HCT116 (cell line): ENCODE measurements at regions not wholly inside any gene's neighbourhood (a gene's known extent, or its start where the extent isn't known, plus 50 kb on each side); places are given as distances from the start of the nearest gene placed in this dataset.

Experiments used
- ATAC-seq: fragments of 200-7000 bp; cut with Tn5 transposase; 2 replicates; pipeline ENCODE4 v1.9.1; 2020; ENCODE audit warnings: mild to moderate bottlenecking, moderate library complexity
- BruUV-seq: library from RNA; stranded (reverse); fragments of 400-500 nt; replicated peaks from 2 replicates; lab custom pipeline; 2021; lab: Mats Ljungman, UMichigan
- CTCF ChIA-PET: fragments of 300-600 bp; sonication (Branson Sonifier 250); formaldehyde crosslinking; loops from one replicate; lab custom pipeline; 2021; ENCODE audit warnings: antibody characterized with exemption; lab: Charles Lee
- POLR2A ChIA-PET: fragments of 300-600, 350-600 bp; sonication (Branson Sonifier 250); formaldehyde crosslinking; loops from one replicate; lab custom pipeline; 2021; ENCODE audit warnings: antibody characterized with exemption; lab: Charles Lee
- RAD21 ChIA-PET, 2 experiments: fragments of 300-600 bp; sonication (Branson Sonifier 250); formaldehyde crosslinking; loops; one replicate each; lab custom pipeline; 2023; ENCODE audit warnings: low total read pairs in 2 of 2; ENCODE audit not compliant: uncharacterized antibody in 2 of 2, unreplicated experiment in 2 of 2, low non-redundant PET in 1 of 2; lab: Charles Lee
- DNase-seq: peaks from one replicate; pipeline ENCODE4 v3.0.0-alpha.2; 2010; ENCODE audit warnings: low read depth, low spot score
- H2AFZ ChIP-seq: fragments of 200-600 bp; shearing (Covaris generic), sonication (generic); 2 replicates; pipeline ENCODE4 v1.6.1; 2017; ENCODE audit warnings: low read depth, mixed run types, mixed read lengths, antibody characterized with exemption, low read length; ENCODE audit not compliant: poor library complexity, severe bottlenecking
- H3K27ac ChIP-seq: 2 replicates; pipeline ENCODE4 v1.5.1; 2012; ENCODE audit warnings: low read depth, low read length
- H3K27me3 ChIP-seq: fragments of 200-600 bp; sonication (generic); 2 replicates; pipeline ENCODE4 v1.6.1; 2016; ENCODE audit warnings: mixed run types, low read length, mixed read lengths; ENCODE audit not compliant: insufficient read depth
- H3K36me3 ChIP-seq, 2 experiments: fragments of 200-500 bp in 1 of 2; fragments of 200-600 bp in 1 of 2; sonication (Bioruptor generic) in 1 of 2; sonication (generic) in 1 of 2; 2 replicates each; pipeline versions ENCODE4 v1.5.1 to v1.6.1; 2014 to 2016; ENCODE audit warnings: low read length in 2 of 2, inconsistent platforms in 1 of 2, mixed read lengths in 1 of 2, mixed run types in 1 of 2; ENCODE audit not compliant: insufficient read depth in 2 of 2, control insufficient read depth in 1 of 2
- H3K4me1 ChIP-seq, 2 experiments: fragments of 200-600 bp in 1 of 2; sonication (generic) in 1 of 2; 2 replicates each; pipeline versions ENCODE4 v1.5.1 to v1.6.1; 2012 to 2017; ENCODE audit warnings: low read length in 2 of 2, inconsistent platforms in 1 of 2, mild to moderate bottlenecking in 1 of 2, mixed read lengths in 1 of 2, mixed run types in 1 of 2, moderate library complexity in 1 of 2; ENCODE audit not compliant: insufficient read depth in 2 of 2, control insufficient read depth in 1 of 2
- H3K4me2 ChIP-seq: fragments of 200-600 bp; sonication (generic); 2 replicates; pipeline ENCODE4 v1.6.1; 2017; ENCODE audit warnings: mixed run types, low read length, mixed read lengths
- H3K4me3 ChIP-seq, 2 experiments: fragments of 200-600 bp in 1 of 2; sonication (generic) in 1 of 2; replicated peaks in 1 of 2; 2 replicates each; pipeline ENCODE4 v1.5.1; 2011 to 2016; ENCODE audit warnings: low read length in 2 of 2, control low read depth in 1 of 2, low read depth in 1 of 2, mild to moderate bottlenecking in 1 of 2, mixed read lengths in 1 of 2, mixed run types in 1 of 2
- H3K79me2 ChIP-seq: fragments of 200-600 bp; sonication (generic); 2 replicates; pipeline ENCODE4 v1.6.1; 2017; ENCODE audit warnings: mild to moderate bottlenecking, mixed run types, low read length, moderate library complexity, mixed read lengths; ENCODE audit not compliant: insufficient read depth
- H3K9ac ChIP-seq: fragments of 200-600 bp; sonication (generic); 2 replicates; pipeline ENCODE4 v1.6.1; 2016; ENCODE audit warnings: low read length, mixed read lengths
- H3K9me2 ChIP-seq: fragments of 200-600 bp; sonication (generic), shearing (Covaris generic); 2 replicates; pipeline ENCODE4 v1.6.1; 2017; ENCODE audit warnings: mixed run types, mild to moderate bottlenecking, moderate library complexity; ENCODE audit not compliant: insufficient read depth
- H3K9me3 ChIP-seq, 2 experiments: fragments of 200-500 bp in 1 of 2; fragments of 200-600 bp in 1 of 2; sonication (Bioruptor generic) in 1 of 2; sonication (generic) in 1 of 2; 2 replicates each; pipeline ENCODE4 v1.6.1; 2014 to 2017; ENCODE audit warnings: low read length in 2 of 2, mixed read lengths in 2 of 2, inconsistent platforms in 1 of 2, low read depth in 1 of 2, mild to moderate bottlenecking in 1 of 2, mixed run types in 1 of 2, moderate library complexity in 1 of 2; ENCODE audit not compliant: control insufficient read depth in 1 of 2, insufficient read depth in 1 of 2
- H4K20me1 ChIP-seq: fragments of 200-600 bp; sonication (generic), shearing (Covaris generic); 2 replicates; pipeline ENCODE4 v1.6.1; 2017; ENCODE audit warnings: mixed run types, mild to moderate bottlenecking, moderate library complexity; ENCODE audit not compliant: insufficient read depth
- CBX3 ChIP-seq: IDR thresholded peaks from 2 replicates; pipeline ENCODE4 v1.6.1; 2012; ENCODE audit warnings: low read depth
- ELF1 ChIP-seq: IDR thresholded peaks from 2 replicates; pipeline ENCODE4 v1.6.1; 2012; ENCODE audit warnings: low read depth, borderline replicate concordance
- EZH2 ChIP-seq: fragments of 200-600 bp; sonication (generic); IDR thresholded peaks from 2 replicates; pipeline ENCODE4 v1.6.1; 2017; ENCODE audit warnings: antibody characterized with exemption, mixed run types
- FOSL1 ChIP-seq: IDR thresholded peaks from 2 replicates; pipeline ENCODE4 v1.6.1; 2012; ENCODE audit warnings: low read depth
- POLR2AphosphoS5 ChIP-seq: IDR thresholded peaks from 2 replicates; pipeline ENCODE4 v1.6.1; 2011; ENCODE audit warnings: mild to moderate bottlenecking, low read depth, low read length, moderate library complexity
- SP1 ChIP-seq: IDR thresholded peaks from 2 replicates; pipeline ENCODE4 v1.6.1; 2012; ENCODE audit warnings: low read depth
- SRF ChIP-seq: IDR thresholded peaks from 2 replicates; pipeline ENCODE4 v1.6.1; 2012; ENCODE audit warnings: low read depth
- TCF7L2 ChIP-seq: IDR thresholded peaks from 2 replicates; pipeline ENCODE4 v1.7.0; 2011; ENCODE audit warnings: borderline replicate concordance, inconsistent platforms; ENCODE audit not compliant: insufficient read depth, insufficient read length; ENCODE audit errors: extremely low read depth
- ZFX ChIP-seq: fragments of 450-650 bp; IDR thresholded peaks from 2 replicates; pipeline ENCODE4 v1.6.1; 2017
- intact Hi-C: fragments of 100-400 bp; cut with micrococcal nuclease; formaldehyde crosslinking; loops from 2 replicates; pipeline ENCODE4 v1.10.0; 2022
- TF ChIP-seq, protein P1 (sequence below): IDR thresholded peaks from 2 replicates; pipeline ENCODE4 v1.6.1; 2011; ENCODE audit warnings: mild to moderate bottlenecking, low read length, moderate library complexity; ENCODE audit not compliant: insufficient replicate concordance; ENCODE audit errors: extremely low read depth
- TF ChIP-seq, protein P2 (sequence below): IDR thresholded peaks from 2 replicates; pipeline ENCODE4 v1.6.1; 2012

DNA sequence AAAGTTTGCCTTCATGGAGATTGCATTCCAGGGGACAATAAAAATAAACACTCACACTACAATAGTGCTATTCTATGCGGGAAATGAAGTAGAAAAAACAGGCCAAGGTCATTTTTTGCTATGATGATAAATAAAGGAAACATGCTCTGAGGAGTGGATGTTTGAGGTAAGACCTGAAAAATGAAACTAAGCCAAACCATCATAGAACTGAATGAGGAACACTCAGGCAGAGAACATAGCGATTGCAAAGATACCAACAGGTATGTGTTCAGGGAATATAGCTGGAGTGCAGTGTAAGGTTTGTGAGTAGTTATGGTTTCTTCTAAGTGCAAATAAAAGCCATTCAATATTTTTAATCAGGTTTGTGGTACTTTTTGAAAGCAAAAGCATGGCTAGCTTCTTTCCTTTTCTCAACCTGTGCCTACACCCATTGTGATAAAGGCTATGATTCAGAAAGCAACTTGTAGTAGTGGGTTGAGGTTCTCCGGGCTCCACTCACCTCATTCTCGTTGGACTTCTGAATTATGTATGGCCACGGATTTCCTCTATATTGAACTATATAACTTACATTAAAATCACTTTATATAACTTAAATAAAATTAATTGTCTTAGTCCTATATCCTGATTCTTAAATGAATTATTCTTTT, 278.2 kb upstream of the CHORDC1 start:
- H3K36me3 ChIP-seq: no peaks in the 10 kb centered on the region
- DNase-seq: no peak
- H3K9me2 ChIP-seq: no peaks in the 10 kb centered on the region
- no peaks in the 10 kb centered on the region for H3K4me1 ChIP-seq
- no peaks in the 10 kb centered on the region; a peak in 1 of 4 replicates for H3K9me3 ChIP-seq
- H3K4me2 ChIP-seq: no peak overlapping the region
- no peaks in the 10 kb centered on the region for H3K79me2 ChIP-seq
- RAD21 ChIA-PET: no interaction called here
- no peaks in the 10 kb centered on the region for H4K20me1 ChIP-seq
- ATAC-seq: no peak
- TF ChIP-seq EZH2 (no peak), SP1 (no peak), FOSL1 (no peak), POLR2AphosphoS5 (no peak), CBX3 (no peak), ZFX (no peak), TCF7L2 (no peak), SRF (no peak), ELF1 (no peak)
- TF ChIP-seq, protein P1, sequence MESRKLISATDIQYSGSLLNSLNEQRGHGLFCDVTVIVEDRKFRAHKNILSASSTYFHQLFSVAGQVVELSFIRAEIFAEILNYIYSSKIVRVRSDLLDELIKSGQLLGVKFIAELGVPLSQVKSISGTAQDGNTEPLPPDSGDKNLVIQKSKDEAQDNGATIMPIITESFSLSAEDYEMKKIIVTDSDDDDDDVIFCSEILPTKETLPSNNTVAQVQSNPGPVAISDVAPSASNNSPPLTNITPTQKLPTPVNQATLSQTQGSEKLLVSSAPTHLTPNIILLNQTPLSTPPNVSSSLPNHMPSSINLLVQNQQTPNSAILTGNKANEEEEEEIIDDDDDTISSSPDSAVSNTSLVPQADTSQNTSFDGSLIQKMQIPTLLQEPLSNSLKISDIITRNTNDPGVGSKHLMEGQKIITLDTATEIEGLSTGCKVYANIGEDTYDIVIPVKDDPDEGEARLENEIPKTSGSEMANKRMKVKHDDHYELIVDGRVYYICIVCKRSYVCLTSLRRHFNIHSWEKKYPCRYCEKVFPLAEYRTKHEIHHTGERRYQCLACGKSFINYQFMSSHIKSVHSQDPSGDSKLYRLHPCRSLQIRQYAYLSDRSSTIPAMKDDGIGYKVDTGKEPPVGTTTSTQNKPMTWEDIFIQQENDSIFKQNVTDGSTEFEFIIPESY: no peak
- TF ChIP-seq, protein P2, sequence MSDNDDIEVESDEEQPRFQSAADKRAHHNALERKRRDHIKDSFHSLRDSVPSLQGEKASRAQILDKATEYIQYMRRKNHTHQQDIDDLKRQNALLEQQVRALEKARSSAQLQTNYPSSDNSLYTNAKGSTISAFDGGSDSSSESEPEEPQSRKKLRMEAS: no peak
- intact Hi-C loops: no loop called here
- no TSS peak for BruUV-seq
- H3K27ac ChIP-seq: no peak overlapping the region
- POLR2A ChIA-PET: no interaction called here
- H3K4me3 ChIP-seq: no peak overlapping the region
- no peak overlapping the region for H3K9ac ChIP-seq
- CTCF ChIA-PET: no interaction called here
- H3K27me3 ChIP-seq: no peaks in the 10 kb centered on the region
- no peak overlapping the region for H2AFZ ChIP-seq
